Nephron progenitor cell (in vitro differentiated cells): ENCODE measurements at regions not wholly inside any gene's neighbourhood (a gene's known extent, or its start where the extent isn't known, plus 50 kb on each side); places are given as distances from the start of the nearest gene placed in this dataset.

Experiments
- DNase-seq: peaks from one replicate; pipeline ENCODE4 v3.0.0; 2021
- H3K27ac Mint-ChIP-seq: 2 replicates; pipeline ENCODE4 v1.8.0; 2021; ENCODE audit warnings: mild to moderate bottlenecking, moderate library complexity, mixed read lengths
- H3K27me3 Mint-ChIP-seq: 2 replicates; pipeline ENCODE4 v1.8.0; 2021; ENCODE audit warnings: mild to moderate bottlenecking, low read depth, mixed read lengths; ENCODE audit not compliant: poor library complexity
- H3K36me3 Mint-ChIP-seq: 2 replicates; pipeline ENCODE4 v1.8.0; 2021; ENCODE audit warnings: low read depth, mixed read lengths
- H3K4me1 Mint-ChIP-seq: 2 replicates; pipeline ENCODE4 v1.8.0; 2021; ENCODE audit warnings: mixed read lengths
- H3K4me3 Mint-ChIP-seq: 2 replicates; pipeline ENCODE4 v1.8.0; 2021; ENCODE audit warnings: mild to moderate bottlenecking, moderate library complexity, mixed read lengths
- H3K9me3 Mint-ChIP-seq: 2 replicates; pipeline ENCODE4 v1.8.0; 2021; ENCODE audit warnings: mild to moderate bottlenecking, moderate library complexity, mixed read lengths
- CTCF ChIP-seq: fragments of 200-600 bp; sonication (generic); IDR thresholded peaks from 2 replicates; pipeline ENCODE4 v1.5.0; 2021; ENCODE audit warnings: antibody characterized with exemption

- Mint-ChIP-seq H3K4me3 (no peak overlapping the region), H3K36me3 (no peaks in the 10 kb centered on the region), H3K27me3 (peaks cover 16% of the 10 kb centered on the region), H3K4me1 (peaks cover 7% of the 10 kb centered on the region), H3K27ac (no peak overlapping the region), H3K9me3 (peaks cover 4% of the 10 kb centered on the region)
- no peak for DNase-seq
- TF ChIP-seq CTCF, result no peak
Measured at GRCh38 chr2:234592541-234592940, 95.7 kb upstream of the ARL4C start.

DNA sequence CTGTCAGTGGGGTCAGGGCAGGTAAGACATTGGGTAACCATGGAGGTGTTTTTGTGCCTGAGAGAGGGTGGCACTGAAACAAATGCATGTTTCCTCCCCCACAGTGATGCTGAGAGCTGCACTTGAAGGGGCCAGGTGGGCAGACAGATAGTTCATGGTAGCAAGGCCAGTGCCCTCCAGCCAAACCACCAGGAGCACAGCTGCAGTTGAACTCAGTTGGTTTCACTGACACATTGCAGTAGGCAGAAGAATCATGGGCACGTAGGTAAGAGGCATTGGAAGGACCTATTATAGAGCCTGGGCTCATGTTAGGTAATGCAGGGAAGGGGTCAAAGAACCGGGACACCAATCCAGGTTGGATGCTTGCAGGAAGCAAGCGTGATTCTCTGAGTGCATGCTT is 93.2 kb upstream of the ARL4C start:
- DNase-seq, result no peak
- peaks cover 5% of the 10 kb centered on the region for H3K27me3 Mint-ChIP-seq
- no peak overlapping the region for H3K27ac Mint-ChIP-seq
- H3K4me1 Mint-ChIP-seq, result peaks cover 8% of the 10 kb centered on the region
- TF ChIP-seq CTCF, result no peak
- H3K9me3 Mint-ChIP-seq, result peaks cover under 1% of the 10 kb centered on the region
- H3K4me3 Mint-ChIP-seq, result no peak overlapping the region
- H3K36me3 Mint-ChIP-seq, result no peaks in the 10 kb centered on the region

GRCh38 chr2:234588054-234588430 is 91.2 kb upstream of the ARL4C start:
- no peak for DNase-seq
- Mint-ChIP-seq H3K9me3 (no peaks in the 10 kb centered on the region), H3K27ac (no peak overlapping the region), H3K4me1 (peaks cover 8% of the 10 kb centered on the region), H3K4me3 (no peak overlapping the region), H3K36me3 (no peaks in the 10 kb centered on the region), H3K27me3 (peaks cover 4% of the 10 kb centered on the region)
- no peak for TF ChIP-seq CTCF

DNA sequence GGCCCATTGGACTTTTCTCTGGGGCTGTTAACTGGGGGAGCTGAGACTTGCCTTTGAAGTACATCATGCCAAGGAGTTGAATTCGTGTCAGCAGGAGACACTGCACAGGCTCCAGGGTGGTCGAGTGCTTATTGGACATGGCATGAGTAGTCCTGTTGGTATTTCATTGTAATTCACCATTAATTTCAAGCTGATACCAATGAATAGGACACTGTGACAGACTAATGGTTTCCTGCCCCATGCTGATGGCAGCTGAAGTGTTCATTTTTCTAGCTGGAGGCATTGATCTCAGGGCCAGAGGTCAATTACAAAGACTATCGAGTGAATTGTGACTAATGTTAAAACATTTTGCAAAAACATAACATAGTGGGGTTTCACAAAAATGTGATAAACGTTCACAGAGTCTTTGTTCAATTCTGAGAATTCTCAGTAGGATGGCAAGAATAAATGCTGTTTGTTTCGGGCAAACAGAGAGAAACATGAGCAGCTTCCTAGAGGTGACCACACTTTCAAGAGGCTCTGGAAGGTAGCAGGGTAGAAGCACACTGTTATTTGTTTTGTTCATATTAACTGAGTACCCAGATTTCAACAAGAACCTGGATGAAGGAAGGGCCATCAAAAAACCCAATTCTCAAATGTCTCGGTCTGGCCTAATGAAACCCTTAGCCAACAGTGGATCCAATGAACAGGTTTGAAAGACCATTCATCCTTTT is 90.6 kb upstream of the ARL4C start:
- H3K9me3 Mint-ChIP-seq, result no peaks in the 10 kb centered on the region
- no peak for TF ChIP-seq CTCF
- no peaks in the 10 kb centered on the region for H3K36me3 Mint-ChIP-seq
- peaks cover 10% of the 10 kb centered on the region for H3K27me3 Mint-ChIP-seq
- peaks cover 8% of the 10 kb centered on the region for H3K4me1 Mint-ChIP-seq
- DNase-seq, result no peak
- no peak overlapping the region for H3K27ac Mint-ChIP-seq
- no peak overlapping the region for H3K4me3 Mint-ChIP-seq

- Mint-ChIP-seq H3K9me3 (no peaks in the 10 kb centered on the region), H3K4me1 (peaks cover 24% of the 10 kb centered on the region), H3K36me3 (no peaks in the 10 kb centered on the region), H3K27me3 (peaks cover 10% of the 10 kb centered on the region), H3K27ac (no peak overlapping the region), H3K4me3 (no peak overlapping the region)
- no peak for TF ChIP-seq CTCF
- no peak for DNase-seq
Measured at GRCh38 chr2:234583331-234583730, 86.5 kb upstream of the ARL4C start.

DNA sequence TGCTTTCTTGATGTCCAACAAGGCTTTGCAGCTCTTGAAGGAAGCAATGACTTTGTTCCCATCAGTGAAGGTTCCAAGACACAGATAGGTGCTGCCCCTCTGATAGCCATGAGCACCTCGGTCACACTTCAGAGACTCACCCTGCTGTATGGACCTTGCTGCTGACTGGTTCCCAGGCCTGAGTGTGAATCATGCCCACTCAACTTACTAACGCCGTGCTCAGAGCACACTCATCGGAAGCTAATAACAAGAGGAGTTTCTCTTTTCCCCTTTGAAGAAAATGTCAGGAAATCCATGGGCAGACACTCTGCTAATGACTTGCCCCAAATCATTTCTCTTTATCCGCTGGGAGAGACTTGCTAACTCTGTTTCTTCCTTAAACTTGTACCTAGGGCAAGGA is 83.8 kb upstream of the ARL4C start:
- Mint-ChIP-seq H3K27ac (no peak overlapping the region), H3K36me3 (no peaks in the 10 kb centered on the region), H3K27me3 (peaks cover 10% of the 10 kb centered on the region), H3K4me3 (no peak overlapping the region), H3K4me1 (peaks cover 23% of the 10 kb centered on the region), H3K9me3 (no peaks in the 10 kb centered on the region)
- DNase-seq, result no peak
- TF ChIP-seq CTCF, result no peak
